ENCODE measurements at regions not wholly inside any gene's neighbourhood (a gene's known extent, or its start where the extent isn't known, plus 50 kb on each side); places are given as distances from the start of the nearest gene placed in this dataset.

GRCh38 chr9:12510551-12510950 lies 182.6 kb upstream of the TYRP1 start:
- no peak for DNase-seq
- TF ChIP-seq EZH2 (IDR thresholded peaks at IDR 0.05; ENCODE audit: borderline replicate concordance, low read depth, low read length, severe bottlenecking): no peak
- TF ChIP-seq, protein P1, sequence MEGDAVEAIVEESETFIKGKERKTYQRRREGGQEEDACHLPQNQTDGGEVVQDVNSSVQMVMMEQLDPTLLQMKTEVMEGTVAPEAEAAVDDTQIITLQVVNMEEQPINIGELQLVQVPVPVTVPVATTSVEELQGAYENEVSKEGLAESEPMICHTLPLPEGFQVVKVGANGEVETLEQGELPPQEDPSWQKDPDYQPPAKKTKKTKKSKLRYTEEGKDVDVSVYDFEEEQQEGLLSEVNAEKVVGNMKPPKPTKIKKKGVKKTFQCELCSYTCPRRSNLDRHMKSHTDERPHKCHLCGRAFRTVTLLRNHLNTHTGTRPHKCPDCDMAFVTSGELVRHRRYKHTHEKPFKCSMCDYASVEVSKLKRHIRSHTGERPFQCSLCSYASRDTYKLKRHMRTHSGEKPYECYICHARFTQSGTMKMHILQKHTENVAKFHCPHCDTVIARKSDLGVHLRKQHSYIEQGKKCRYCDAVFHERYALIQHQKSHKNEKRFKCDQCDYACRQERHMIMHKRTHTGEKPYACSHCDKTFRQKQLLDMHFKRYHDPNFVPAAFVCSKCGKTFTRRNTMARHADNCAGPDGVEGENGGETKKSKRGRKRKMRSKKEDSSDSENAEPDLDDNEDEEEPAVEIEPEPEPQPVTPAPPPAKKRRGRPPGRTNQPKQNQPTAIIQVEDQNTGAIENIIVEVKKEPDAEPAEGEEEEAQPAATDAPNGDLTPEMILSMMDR (IDR thresholded peaks at IDR 0.05; ENCODE audit: borderline replicate concordance, extremely low read depth, low read length, poor library complexity, severe bottlenecking): no peak

DNA sequence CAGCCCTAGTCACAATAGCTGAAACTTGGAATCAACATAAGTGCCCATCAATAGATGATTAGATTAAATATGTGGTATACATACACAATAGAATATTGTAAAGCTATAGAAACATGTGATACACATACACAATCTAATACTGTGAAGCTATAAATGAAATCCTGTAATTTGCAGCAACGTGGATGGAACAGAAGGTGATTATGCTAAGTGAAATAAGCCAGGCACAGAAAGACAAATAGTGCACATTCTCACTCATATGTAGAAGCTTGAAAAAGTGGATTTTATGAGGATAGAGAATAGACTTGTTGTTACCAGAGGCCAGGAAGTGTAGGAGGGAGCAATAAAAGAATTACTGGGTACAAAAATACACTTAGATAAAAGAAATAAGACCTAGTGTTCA lies 181.5 kb upstream of the TYRP1 start:
- Histone ChIP-seq H3K9me3 (ENCODE audit: insufficient read depth, low read length, severe bottlenecking) (no peaks in the 10 kb centered on the region), H3K27me3 (ENCODE audit: insufficient read depth, low read length, poor library complexity) (no peaks in the 10 kb centered on the region), H3K27ac (ENCODE audit: low read length) (no peak overlapping the region), H3K36me3 (ENCODE audit: insufficient read depth, low read length) (no peaks in the 10 kb centered on the region), H4K20me1 (ENCODE audit: insufficient read depth, low read length) (no peaks in the 10 kb centered on the region), H3K4me2 (ENCODE audit: insufficient read depth, low read length) (no peak overlapping the region), H3K4me3 (ENCODE audit: low read depth in 1 of 2, low read length in 2 of 2) (no peak overlapping the region), H3K79me2 (ENCODE audit: insufficient read depth, low read length) (no peaks in the 10 kb centered on the region), H3K4me1 (ENCODE audit: insufficient read depth, low read length) (no peaks in the 10 kb centered on the region), H3K9ac (ENCODE audit: low read depth, low read length) (no peak overlapping the region), H2AFZ (ENCODE audit: low read depth, low read length) (no peak overlapping the region)
- DNase-seq: no peak
- ATAC-seq (ENCODE audit: insufficient read depth, low read depth): no peak
- TF ChIP-seq, protein P1 (IDR thresholded peaks at IDR 0.05; ENCODE audit: borderline replicate concordance, extremely low read depth, low read length, poor library complexity, severe bottlenecking): no peak
- no peak for TF ChIP-seq EZH2 (IDR thresholded peaks at IDR 0.05; ENCODE audit: borderline replicate concordance, low read depth, low read length, severe bottlenecking)

More at GRCh38 chr9:12510551-12510950, 182.6 kb upstream of the TYRP1 start:
- ATAC-seq (ENCODE audit: insufficient read depth, low read depth): no peak
- no peaks in the 10 kb centered on the region for H3K36me3 ChIP-seq (ENCODE audit: insufficient read depth, low read length)
- H3K4me1 ChIP-seq (ENCODE audit: insufficient read depth, low read length): no peaks in the 10 kb centered on the region
- H2AFZ ChIP-seq (ENCODE audit: low read depth, low read length): no peak overlapping the region
- H3K27me3 ChIP-seq (ENCODE audit: insufficient read depth, low read length, poor library complexity): no peaks in the 10 kb centered on the region
- no peak overlapping the region for H3K4me2 ChIP-seq (ENCODE audit: insufficient read depth, low read length)
- no peak overlapping the region for H3K9ac ChIP-seq (ENCODE audit: low read depth, low read length)
- H3K9me3 ChIP-seq (ENCODE audit: insufficient read depth, low read length, severe bottlenecking): no peaks in the 10 kb centered on the region
- no peaks in the 10 kb centered on the region for H4K20me1 ChIP-seq (ENCODE audit: insufficient read depth, low read length)
- no peaks in the 10 kb centered on the region for H3K79me2 ChIP-seq (ENCODE audit: insufficient read depth, low read length)
- no peak overlapping the region for H3K4me3 ChIP-seq (ENCODE audit: low read depth in 1 of 2, low read length in 2 of 2)
- no peak overlapping the region for H3K27ac ChIP-seq (ENCODE audit: low read length)

DNA sequence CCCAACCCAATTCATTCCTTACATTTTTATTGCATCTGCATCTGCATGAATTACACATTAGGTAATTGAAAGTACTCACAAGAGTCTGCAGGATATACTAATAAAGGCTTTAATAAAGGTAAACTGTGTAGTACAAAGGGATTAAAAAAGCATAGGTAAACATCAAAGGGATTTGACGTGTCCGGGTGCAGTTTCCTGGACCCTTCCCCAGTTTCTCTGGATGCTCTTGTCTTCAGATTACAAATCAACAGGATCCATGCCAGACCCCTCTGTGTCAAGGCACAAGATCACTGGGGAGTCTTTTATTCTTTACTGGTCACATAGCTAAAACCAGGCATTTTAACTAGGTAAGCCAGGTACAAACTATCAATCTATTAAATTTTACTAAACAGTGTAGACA lies 177.2 kb upstream of the TYRP1 start:
- H3K4me1 ChIP-seq (ENCODE audit: insufficient read depth, low read length): no peaks in the 10 kb centered on the region
- H3K27me3 ChIP-seq (ENCODE audit: insufficient read depth, low read length, poor library complexity): no peaks in the 10 kb centered on the region
- H3K27ac ChIP-seq (ENCODE audit: low read length): no peak overlapping the region
- no peaks in the 10 kb centered on the region for H3K9me3 ChIP-seq (ENCODE audit: insufficient read depth, low read length, severe bottlenecking)
- no peaks in the 10 kb centered on the region for H3K79me2 ChIP-seq (ENCODE audit: insufficient read depth, low read length)
- H3K4me3 ChIP-seq (ENCODE audit: low read depth in 1 of 2, low read length in 2 of 2): no peak overlapping the region
- TF ChIP-seq, protein P1 (IDR thresholded peaks at IDR 0.05; ENCODE audit: borderline replicate concordance, extremely low read depth, low read length, poor library complexity, severe bottlenecking): no peak
- no peak for TF ChIP-seq EZH2 (IDR thresholded peaks at IDR 0.05; ENCODE audit: borderline replicate concordance, low read depth, low read length, severe bottlenecking)
- H4K20me1 ChIP-seq (ENCODE audit: insufficient read depth, low read length): no peaks in the 10 kb centered on the region
- H3K9ac ChIP-seq (ENCODE audit: low read depth, low read length): no peak overlapping the region
- ATAC-seq (ENCODE audit: insufficient read depth, low read depth) (no peak), DNase-seq (no peak)
- H2AFZ ChIP-seq (ENCODE audit: low read depth, low read length): no peak overlapping the region
- H3K4me2 ChIP-seq (ENCODE audit: insufficient read depth, low read length): no peak overlapping the region
- H3K36me3 ChIP-seq (ENCODE audit: insufficient read depth, low read length): no peaks in the 10 kb centered on the region

GRCh38 chr9:12516573-12516972 lies 176.6 kb upstream of the TYRP1 start:
- no peak overlapping the region for H3K4me2 ChIP-seq (ENCODE audit: insufficient read depth, low read length)
- no peaks in the 10 kb centered on the region for H3K9me3 ChIP-seq (ENCODE audit: insufficient read depth, low read length, severe bottlenecking)
- TF ChIP-seq EZH2 (IDR thresholded peaks at IDR 0.05; ENCODE audit: borderline replicate concordance, low read depth, low read length, severe bottlenecking): no peak
- TF ChIP-seq, protein P1 (IDR thresholded peaks at IDR 0.05; ENCODE audit: borderline replicate concordance, extremely low read depth, low read length, poor library complexity, severe bottlenecking): no peak
- no peaks in the 10 kb centered on the region for H3K4me1 ChIP-seq (ENCODE audit: insufficient read depth, low read length)
- no peaks in the 10 kb centered on the region for H4K20me1 ChIP-seq (ENCODE audit: insufficient read depth, low read length)
- no peak overlapping the region for H2AFZ ChIP-seq (ENCODE audit: low read depth, low read length)
- DNase-seq (no peak), ATAC-seq (ENCODE audit: insufficient read depth, low read depth) (no peak)
- H3K9ac ChIP-seq (ENCODE audit: low read depth, low read length): no peak overlapping the region
- no peak overlapping the region for H3K27ac ChIP-seq (ENCODE audit: low read length)
- no peaks in the 10 kb centered on the region for H3K36me3 ChIP-seq (ENCODE audit: insufficient read depth, low read length)
- no peaks in the 10 kb centered on the region for H3K27me3 ChIP-seq (ENCODE audit: insufficient read depth, low read length, poor library complexity)
- H3K4me3 ChIP-seq (ENCODE audit: low read depth in 1 of 2, low read length in 2 of 2): no peak overlapping the region
- H3K79me2 ChIP-seq (ENCODE audit: insufficient read depth, low read length): no peaks in the 10 kb centered on the region
